Trophoblast cell (in vitro differentiated cells and primary cell): ENCODE measurements at regions not wholly inside any gene's neighbourhood (a gene's known extent, or its start where the extent isn't known, plus 50 kb on each side); places are given as distances from the start of the nearest gene placed in this dataset.

ENCODE experiments used
- DNase-seq, 2 donors: peaks; one replicate each; pipeline ENCODE4 v3.0.0-alpha.2; 2016
- H2AFZ ChIP-seq: 2 replicates; pipeline ENCODE4 v1.6.1; 2013; ENCODE audit warnings: low read length, moderate library complexity, mild to moderate bottlenecking; ENCODE audit not compliant: insufficient read depth, poor library complexity
- H2AK5ac ChIP-seq: 2 replicates; pipeline ENCODE4 v1.6.1; 2013; ENCODE audit warnings: mild to moderate bottlenecking, low read length
- H2BK120ac ChIP-seq: 2 replicates; pipeline ENCODE4 v1.6.1; 2013; ENCODE audit warnings: low read length, mild to moderate bottlenecking, moderate library complexity; ENCODE audit not compliant: insufficient read depth, poor library complexity
- H2BK12ac ChIP-seq: 2 replicates; pipeline ENCODE4 v1.6.1; 2013; ENCODE audit warnings: mild to moderate bottlenecking, low read length, moderate library complexity
- H2BK5ac ChIP-seq: 2 replicates; pipeline ENCODE4 v1.6.1; 2013; ENCODE audit warnings: low read length, low read depth, moderate library complexity, mild to moderate bottlenecking; ENCODE audit not compliant: poor library complexity
- H3K14ac ChIP-seq: 2 replicates; pipeline ENCODE4 v1.6.1; 2013; ENCODE audit warnings: mild to moderate bottlenecking, low read length
- H3K18ac ChIP-seq: 2 replicates; pipeline ENCODE4 v1.6.1; 2013; ENCODE audit warnings: mild to moderate bottlenecking, low read length
- H3K23ac ChIP-seq: 2 replicates; pipeline ENCODE4 v1.6.1; 2013; ENCODE audit warnings: low read length
- H3K27ac ChIP-seq: 2 replicates; pipeline ENCODE4 v1.5.1; 2013; ENCODE audit warnings: low read depth, mild to moderate bottlenecking, inconsistent platforms, low read length, moderate library complexity
- H3K27me3 ChIP-seq: 2 replicates; pipeline ENCODE4 v1.6.1; 2013; ENCODE audit warnings: inconsistent platforms, mild to moderate bottlenecking, low read length, moderate library complexity; ENCODE audit not compliant: insufficient read depth
- H3K36me3 ChIP-seq, 2 experiments: 1 replicate in 1 of 2; 2 replicates in 1 of 2; pipeline ENCODE4 v1.6.1; 2013; ENCODE audit warnings: low read length in 2 of 2, mild to moderate bottlenecking in 2 of 2, moderate library complexity in 1 of 2; ENCODE audit not compliant: insufficient read depth in 2 of 2, control insufficient read depth in 1 of 2
- H3K4ac ChIP-seq: 2 replicates; pipeline ENCODE4 v1.6.1; 2013; ENCODE audit warnings: low read depth, mild to moderate bottlenecking, low read length, moderate library complexity
- H3K4me1 ChIP-seq, 2 experiments: 1 replicate in 1 of 2; 2 replicates in 1 of 2; pipeline ENCODE4 v1.6.1; 2013; ENCODE audit warnings: low read length in 2 of 2, mild to moderate bottlenecking in 2 of 2, moderate library complexity in 1 of 2; ENCODE audit not compliant: insufficient read depth in 2 of 2, control insufficient read depth in 1 of 2
- H3K4me2 ChIP-seq: 2 replicates; pipeline ENCODE4 v1.6.1; 2013; ENCODE audit warnings: inconsistent platforms, mild to moderate bottlenecking, low read length, moderate library complexity
- H3K4me3 ChIP-seq: 2 replicates; pipeline ENCODE4 v1.5.1; 2013; ENCODE audit warnings: mild to moderate bottlenecking, low read depth, low read length, inconsistent platforms
- H3K79me1 ChIP-seq: one replicate; pipeline ENCODE4 v1.6.1; 2013; ENCODE audit warnings: low read length
- H3K79me2 ChIP-seq: 2 replicates; pipeline ENCODE4 v1.6.1; 2013; ENCODE audit warnings: low read length, mild to moderate bottlenecking; ENCODE audit not compliant: control insufficient read depth, insufficient read depth, poor library complexity
- H3K9ac ChIP-seq: 2 replicates; pipeline ENCODE4 v1.6.1; 2013; ENCODE audit warnings: mild to moderate bottlenecking, low read length
- H3K9me3 ChIP-seq: 2 replicates; pipeline ENCODE4 v1.6.1; 2013; ENCODE audit warnings: low read depth, mild to moderate bottlenecking, control low read depth, inconsistent platforms, low read length; ENCODE audit not compliant: insufficient read depth
- H4K12ac ChIP-seq: 2 replicates; pipeline ENCODE4 v1.6.1; 2013; ENCODE audit warnings: low read depth, mild to moderate bottlenecking, low read length, moderate library complexity
- H4K8ac ChIP-seq: 2 replicates; pipeline ENCODE4 v1.6.1; 2013; ENCODE audit warnings: low read depth, mild to moderate bottlenecking, low read length, moderate library complexity
- H4K91ac ChIP-seq: one replicate; pipeline ENCODE4 v1.6.1; 2013; ENCODE audit warnings: low read depth, mild to moderate bottlenecking, low read length, moderate library complexity
- WGBS: extraction: QIAGEN DNeasy Blood & Tissue Kit; methylation state at CpG from one replicate; pipeline ENCODE4 v1.1.7; 2013; ENCODE audit warnings: missing lambda C conversion rate; ENCODE audit not compliant: insufficient read length, insufficient coverage; ENCODE audit errors: extremely low coverage; 5-methylcytosine and 5-hydroxymethylcytosine counted together

- H3K14ac ChIP-seq, result no peak overlapping the region
- DNase-seq, result no peak
- no peak overlapping the region for H4K12ac ChIP-seq
- H2BK12ac ChIP-seq, result no peak overlapping the region
- H3K4ac ChIP-seq, result no peak overlapping the region
- no peak overlapping the region for H2BK120ac ChIP-seq
- no peak overlapping the region for H2BK5ac ChIP-seq
- H4K8ac ChIP-seq, result no peak overlapping the region
- H3K27ac ChIP-seq, result no peak overlapping the region
- no peak overlapping the region for H3K4me2 ChIP-seq
- no peaks in the 10 kb centered on the region for H3K79me2 ChIP-seq
- H3K4me1 ChIP-seq, result no peaks in the 10 kb centered on the region
- H3K36me3 ChIP-seq, result no peaks in the 10 kb centered on the region
- H3K27me3 ChIP-seq, result no peaks in the 10 kb centered on the region
- H3K18ac ChIP-seq, result no peak overlapping the region
- no CpG with 5 or more reads among the region's 7 CpGs for WGBS
- H3K9me3 ChIP-seq, result no peaks in the 10 kb centered on the region
- H3K4me3 ChIP-seq, result no peak overlapping the region
- H3K79me1 ChIP-seq, result no peaks in the 10 kb centered on the region
- no peak overlapping the region for H3K9ac ChIP-seq
- H4K91ac ChIP-seq, result no peak overlapping the region
- H2AFZ ChIP-seq, result no peak overlapping the region
- H2AK5ac ChIP-seq, result no peak overlapping the region
- H3K23ac ChIP-seq, result no peak overlapping the region
These were observed 171.1 kb downstream of the DMRT2 start for GRCh38 chr9:1221298-1221697.

DNA sequence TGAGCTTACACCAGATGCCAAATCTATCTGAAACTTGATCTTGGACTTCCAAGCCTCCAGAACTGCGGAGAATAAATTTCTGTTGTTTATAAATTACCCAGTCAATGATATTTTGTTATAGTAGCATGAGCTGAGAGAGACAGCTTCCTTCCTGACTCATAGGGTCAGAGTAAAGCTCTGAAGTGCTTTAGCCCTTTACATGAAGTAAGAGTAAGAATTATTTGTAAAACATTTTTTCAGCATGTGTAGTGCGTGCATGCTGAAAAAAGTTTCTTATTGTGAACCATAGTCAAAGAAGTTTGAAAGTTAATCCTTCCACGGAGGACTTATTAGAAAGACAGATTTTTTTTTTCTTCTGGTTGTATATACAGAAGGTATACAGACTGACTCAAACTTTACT lies 172.4 kb downstream of the DMRT2 start:
- H4K91ac ChIP-seq, result no peak overlapping the region
- H2BK120ac ChIP-seq, result no peak overlapping the region
- H3K18ac ChIP-seq, result no peak overlapping the region
- no peaks in the 10 kb centered on the region for H3K79me2 ChIP-seq
- no peaks in the 10 kb centered on the region for H3K79me1 ChIP-seq
- no peak overlapping the region for H3K9ac ChIP-seq
- H4K8ac ChIP-seq, result no peak overlapping the region
- no peak overlapping the region for H2BK12ac ChIP-seq
- no peak overlapping the region for H2AK5ac ChIP-seq
- no peak overlapping the region for H3K27ac ChIP-seq
- H3K4me3 ChIP-seq, result no peak overlapping the region
- H3K14ac ChIP-seq, result no peak overlapping the region
- H4K12ac ChIP-seq, result no peak overlapping the region
- no peaks in the 10 kb centered on the region for H3K27me3 ChIP-seq
- no peak overlapping the region for H3K4ac ChIP-seq
- DNase-seq, result no peak
- H3K36me3 ChIP-seq, result no peaks in the 10 kb centered on the region
- H3K4me2 ChIP-seq, result no peak overlapping the region
- WGBS, result no CpG with 5 or more reads among the region's 3 CpGs
- H2AFZ ChIP-seq, result no peak overlapping the region
- no peaks in the 10 kb centered on the region for H3K9me3 ChIP-seq
- H3K4me1 ChIP-seq, result no peaks in the 10 kb centered on the region
- no peak overlapping the region for H2BK5ac ChIP-seq
- H3K23ac ChIP-seq, result no peak overlapping the region

GRCh38 chr9:1231998-1232919 lies 182.1 kb downstream of the DMRT2 start:
- Histone ChIP-seq H3K4me2 (no peak overlapping the region), H3K9me3 (no peaks in the 10 kb centered on the region), H3K9ac (no peak overlapping the region), H3K4me1 (no peaks in the 10 kb centered on the region), H3K27me3 (no peaks in the 10 kb centered on the region), H2BK5ac (no peak overlapping the region), H3K4me3 (no peak overlapping the region), H3K79me2 (no peaks in the 10 kb centered on the region), H3K14ac (no peak overlapping the region), H2AFZ (no peak overlapping the region), H3K4ac (no peak overlapping the region), H4K8ac (no peak overlapping the region), H2BK12ac (no peak overlapping the region), H4K12ac (no peak overlapping the region), H2BK120ac (no peak overlapping the region), H3K23ac (no peak overlapping the region), H4K91ac (no peak overlapping the region), H3K18ac (no peak overlapping the region), H2AK5ac (no peak overlapping the region), H3K36me3 (no peaks in the 10 kb centered on the region), H3K27ac (no peak overlapping the region), H3K79me1 (no peaks in the 10 kb centered on the region)
- DNase-seq, result peak; percentile 13 to 50
- WGBS, result no CpG with 5 or more reads among the region's 11 CpGs

- Histone ChIP-seq H3K79me2 (no peaks in the 10 kb centered on the region), H2AFZ (no peak overlapping the region), H3K27me3 (no peaks in the 10 kb centered on the region), H2BK12ac (no peak overlapping the region), H4K91ac (no peak overlapping the region), H3K9ac (no peak overlapping the region), H3K4ac (no peak overlapping the region), H3K4me2 (no peak overlapping the region), H4K12ac (no peak overlapping the region), H3K79me1 (no peaks in the 10 kb centered on the region), H3K14ac (no peak overlapping the region), H4K8ac (no peak overlapping the region), H2BK120ac (no peak overlapping the region), H3K36me3 (no peaks in the 10 kb centered on the region), H2BK5ac (no peak overlapping the region), H3K23ac (no peak overlapping the region), H3K27ac (no peak overlapping the region), H2AK5ac (no peak overlapping the region), H3K9me3 (no peaks in the 10 kb centered on the region), H3K4me1 (no peaks in the 10 kb centered on the region), H3K18ac (no peak overlapping the region), H3K4me3 (no peak overlapping the region)
- DNase-seq, result no peak
- WGBS, result no CpG with 5 or more reads among the region's 2 CpGs
These were observed 183.4 kb downstream of the DMRT2 start for GRCh38 chr9:1233568-1233967.
